ENCODE measurements at regions not wholly inside any gene's neighbourhood (a gene's known extent, or its start where the extent isn't known, plus 50 kb on each side); places are given as distances from the start of the nearest gene placed in this dataset.

DNA sequence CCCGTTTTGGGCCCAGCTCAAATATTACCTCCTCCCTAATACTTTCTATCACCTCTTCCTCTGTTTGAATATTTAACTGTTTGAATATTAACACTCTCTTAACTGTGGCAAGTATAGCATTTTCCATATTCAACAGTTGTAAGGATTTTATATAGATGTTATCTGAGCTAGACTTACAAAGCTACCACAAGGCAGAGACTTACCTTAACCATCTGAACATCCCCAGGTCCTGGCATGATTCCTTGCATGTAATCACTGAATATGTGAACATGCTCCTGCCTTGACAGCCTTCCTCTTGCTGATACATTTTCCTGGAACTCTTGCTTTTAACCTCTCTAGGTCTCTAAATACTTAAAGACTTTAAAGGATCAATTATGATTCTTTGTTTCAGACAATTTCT lies 182.4 kb downstream of the MCHR2 start:
- H3K4me2 ChIP-seq (ENCODE audit: low read length): no peak overlapping the region
- H3K9me3 ChIP-seq (ENCODE audit: control insufficient read depth in 1 of 2, insufficient read depth in 1 of 2, low read depth in 1 of 2, low read length in 2 of 2): no peaks in the 10 kb centered on the region
- intact Hi-C loops (cut with micrococcal nuclease): no loop called here
- H3K27ac ChIP-seq (ENCODE audit: low read depth, low read length): no peak overlapping the region
- no peak overlapping the region for H3K9ac ChIP-seq (ENCODE audit: low read length)
- no peaks in the 10 kb centered on the region for H3K9me2 ChIP-seq (ENCODE audit: insufficient read depth)
- no peak overlapping the region for H3K4me3 ChIP-seq (replicated peaks in 1 of 2; ENCODE audit: low read depth in 1 of 2, low read length in 2 of 2)
- H3K36me3 ChIP-seq (ENCODE audit: control insufficient read depth in 1 of 2, insufficient read depth in 2 of 2, low read length in 2 of 2): no peaks in the 10 kb centered on the region
- ATAC-seq (no peak), DNase-seq (ENCODE audit: low read depth, low spot score) (no peak)
- ChIA-PET CTCF (no interaction called here), RAD21 (ENCODE audit: low non-redundant PET in 1 of 2, low total read pairs in 2 of 2, uncharacterized antibody in 2 of 2, unreplicated experiment in 2 of 2) (no interaction called here), POLR2A (no interaction called here)
- no peak overlapping the region for H2AFZ ChIP-seq (ENCODE audit: low read depth, low read length, poor library complexity, severe bottlenecking)
- H3K4me1 ChIP-seq (ENCODE audit: control insufficient read depth in 1 of 2, insufficient read depth in 2 of 2, low read length in 2 of 2): no peaks in the 10 kb centered on the region
- TF ChIP-seq EGR1 (IDR thresholded peaks at IDR 0.05; ENCODE audit: low read depth): no peak
- TF ChIP-seq TCF7L2 (IDR thresholded peaks at IDR 0.05; ENCODE audit: borderline replicate concordance, extremely low read depth, insufficient read depth, insufficient read length): no peak
- H3K27me3 ChIP-seq (ENCODE audit: insufficient read depth, low read length): no peaks in the 10 kb centered on the region
- BruUV-seq (replicated peaks): no TSS peak
- no peaks in the 10 kb centered on the region for H4K20me1 ChIP-seq (ENCODE audit: insufficient read depth)
- H3K79me2 ChIP-seq (ENCODE audit: insufficient read depth, low read length): no peaks in the 10 kb centered on the region

GRCh38 chr6:99813565-99813964 lies 180.5 kb downstream of the MCHR2 start:
- Histone ChIP-seq H3K9me2 (ENCODE audit: insufficient read depth) (no peaks in the 10 kb centered on the region), H2AFZ (ENCODE audit: low read depth, low read length, poor library complexity, severe bottlenecking) (no peak overlapping the region), H3K36me3 (ENCODE audit: control insufficient read depth in 1 of 2, insufficient read depth in 2 of 2, low read length in 2 of 2) (no peaks in the 10 kb centered on the region), H3K9me3 (ENCODE audit: control insufficient read depth in 1 of 2, insufficient read depth in 1 of 2, low read depth in 1 of 2, low read length in 2 of 2) (no peaks in the 10 kb centered on the region), H3K27me3 (ENCODE audit: insufficient read depth, low read length) (no peaks in the 10 kb centered on the region), H3K4me1 (ENCODE audit: control insufficient read depth in 1 of 2, insufficient read depth in 2 of 2, low read length in 2 of 2) (no peaks in the 10 kb centered on the region), H3K9ac (ENCODE audit: low read length) (no peak overlapping the region), H3K4me3 (replicated peaks in 1 of 2; ENCODE audit: low read depth in 1 of 2, low read length in 2 of 2) (no peak overlapping the region), H4K20me1 (ENCODE audit: insufficient read depth) (no peaks in the 10 kb centered on the region), H3K27ac (ENCODE audit: low read depth, low read length) (no peak overlapping the region), H3K79me2 (ENCODE audit: insufficient read depth, low read length) (no peaks in the 10 kb centered on the region), H3K4me2 (ENCODE audit: low read length) (no peak overlapping the region)
- ChIA-PET RAD21 (ENCODE audit: low non-redundant PET in 1 of 2, low total read pairs in 2 of 2, uncharacterized antibody in 2 of 2, unreplicated experiment in 2 of 2) (no interaction called here), POLR2A (no interaction called here), CTCF (no interaction called here)
- DNase-seq (ENCODE audit: low read depth, low spot score) (no peak), ATAC-seq (no peak)
- no TSS peak for BruUV-seq (replicated peaks)
- intact Hi-C loops (cut with micrococcal nuclease): no loop called here
- TF ChIP-seq, protein P1, sequence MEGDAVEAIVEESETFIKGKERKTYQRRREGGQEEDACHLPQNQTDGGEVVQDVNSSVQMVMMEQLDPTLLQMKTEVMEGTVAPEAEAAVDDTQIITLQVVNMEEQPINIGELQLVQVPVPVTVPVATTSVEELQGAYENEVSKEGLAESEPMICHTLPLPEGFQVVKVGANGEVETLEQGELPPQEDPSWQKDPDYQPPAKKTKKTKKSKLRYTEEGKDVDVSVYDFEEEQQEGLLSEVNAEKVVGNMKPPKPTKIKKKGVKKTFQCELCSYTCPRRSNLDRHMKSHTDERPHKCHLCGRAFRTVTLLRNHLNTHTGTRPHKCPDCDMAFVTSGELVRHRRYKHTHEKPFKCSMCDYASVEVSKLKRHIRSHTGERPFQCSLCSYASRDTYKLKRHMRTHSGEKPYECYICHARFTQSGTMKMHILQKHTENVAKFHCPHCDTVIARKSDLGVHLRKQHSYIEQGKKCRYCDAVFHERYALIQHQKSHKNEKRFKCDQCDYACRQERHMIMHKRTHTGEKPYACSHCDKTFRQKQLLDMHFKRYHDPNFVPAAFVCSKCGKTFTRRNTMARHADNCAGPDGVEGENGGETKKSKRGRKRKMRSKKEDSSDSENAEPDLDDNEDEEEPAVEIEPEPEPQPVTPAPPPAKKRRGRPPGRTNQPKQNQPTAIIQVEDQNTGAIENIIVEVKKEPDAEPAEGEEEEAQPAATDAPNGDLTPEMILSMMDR (IDR thresholded peaks at IDR 0.05 in 2 of 3, conservative IDR thresholded peaks at IDR 0.05 in 1 of 3; ENCODE audit: borderline replicate concordance in 1 of 3, insufficient read depth in 1 of 3, low read depth in 2 of 3, low read length in 2 of 3): no peak
- TF ChIP-seq TCF7L2 (IDR thresholded peaks at IDR 0.05; ENCODE audit: borderline replicate concordance, extremely low read depth, insufficient read depth, insufficient read length) (no peak), CBX3 (IDR thresholded peaks at IDR 0.05; ENCODE audit: low read depth) (no peak), YY1 (IDR thresholded peaks at IDR 0.05; ENCODE audit: extremely low read depth, insufficient replicate concordance, low read depth, low read length) (no peak), EGR1 (IDR thresholded peaks at IDR 0.05; ENCODE audit: low read depth) (no peak), ZBTB33 (IDR thresholded peaks at IDR 0.05; ENCODE audit: extremely low read depth, insufficient replicate concordance, low read length) (no peak), JUND (IDR thresholded peaks at IDR 0.05) (no peak), SRF (IDR thresholded peaks at IDR 0.05; ENCODE audit: low read depth) (no peak), ATF3 (IDR thresholded peaks at IDR 0.05) (no peak), EZH2phosphoT487 (IDR thresholded peaks at IDR 0.05; ENCODE audit: borderline replicate concordance) (no peak), CEBPB (IDR thresholded peaks at IDR 0.05; ENCODE audit: low read depth) (no peak), ELF1 (IDR thresholded peaks at IDR 0.05; ENCODE audit: borderline replicate concordance, low read depth) (no peak)
- TF ChIP-seq, protein P2, sequence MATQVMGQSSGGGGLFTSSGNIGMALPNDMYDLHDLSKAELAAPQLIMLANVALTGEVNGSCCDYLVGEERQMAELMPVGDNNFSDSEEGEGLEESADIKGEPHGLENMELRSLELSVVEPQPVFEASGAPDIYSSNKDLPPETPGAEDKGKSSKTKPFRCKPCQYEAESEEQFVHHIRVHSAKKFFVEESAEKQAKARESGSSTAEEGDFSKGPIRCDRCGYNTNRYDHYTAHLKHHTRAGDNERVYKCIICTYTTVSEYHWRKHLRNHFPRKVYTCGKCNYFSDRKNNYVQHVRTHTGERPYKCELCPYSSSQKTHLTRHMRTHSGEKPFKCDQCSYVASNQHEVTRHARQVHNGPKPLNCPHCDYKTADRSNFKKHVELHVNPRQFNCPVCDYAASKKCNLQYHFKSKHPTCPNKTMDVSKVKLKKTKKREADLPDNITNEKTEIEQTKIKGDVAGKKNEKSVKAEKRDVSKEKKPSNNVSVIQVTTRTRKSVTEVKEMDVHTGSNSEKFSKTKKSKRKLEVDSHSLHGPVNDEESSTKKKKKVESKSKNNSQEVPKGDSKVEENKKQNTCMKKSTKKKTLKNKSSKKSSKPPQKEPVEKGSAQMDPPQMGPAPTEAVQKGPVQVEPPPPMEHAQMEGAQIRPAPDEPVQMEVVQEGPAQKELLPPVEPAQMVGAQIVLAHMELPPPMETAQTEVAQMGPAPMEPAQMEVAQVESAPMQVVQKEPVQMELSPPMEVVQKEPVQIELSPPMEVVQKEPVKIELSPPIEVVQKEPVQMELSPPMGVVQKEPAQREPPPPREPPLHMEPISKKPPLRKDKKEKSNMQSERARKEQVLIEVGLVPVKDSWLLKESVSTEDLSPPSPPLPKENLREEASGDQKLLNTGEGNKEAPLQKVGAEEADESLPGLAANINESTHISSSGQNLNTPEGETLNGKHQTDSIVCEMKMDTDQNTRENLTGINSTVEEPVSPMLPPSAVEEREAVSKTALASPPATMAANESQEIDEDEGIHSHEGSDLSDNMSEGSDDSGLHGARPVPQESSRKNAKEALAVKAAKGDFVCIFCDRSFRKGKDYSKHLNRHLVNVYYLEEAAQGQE (IDR thresholded peaks at IDR 0.05; ENCODE audit: low read depth): no peak

All from HCT116 (cell line).